NB4 (cell line): ENCODE measurements at regions not wholly inside any gene's neighbourhood (a gene's known extent, or its start where the extent isn't known, plus 50 kb on each side); places are given as distances from the start of the nearest gene placed in this dataset.

Experiments used
- DNase-seq: peaks from one replicate; pipeline ENCODE4 v3.0.0; 2010; ENCODE audit warnings: low read depth
- H3K4me3 ChIP-seq: one replicate; pipeline ENCODE4 v1.5.1; 2011; ENCODE audit warnings: mild to moderate bottlenecking, low read depth, low read length, moderate library complexity
- MYC ChIP-seq: IDR thresholded peaks from 2 replicates; pipeline ENCODE4 v1.6.1; 2011; ENCODE audit warnings: low read depth, low read length
- POLR2A ChIP-seq: IDR thresholded peaks from 2 replicates; pipeline ENCODE4 v1.6.1; 2011; ENCODE audit warnings: mild to moderate bottlenecking; ENCODE audit not compliant: insufficient read length; ENCODE audit errors: extremely low read depth
- TF ChIP-seq, protein P1 (sequence below): IDR thresholded peaks from 2 replicates; pipeline ENCODE4 v1.6.1; 2011; ENCODE audit warnings: low read depth, low read length
- TF ChIP-seq, protein P2 (sequence below): IDR thresholded peaks from one replicate; pipeline ENCODE4 v1.5.1; 2012; ENCODE audit warnings: low read depth, low read length

DNA sequence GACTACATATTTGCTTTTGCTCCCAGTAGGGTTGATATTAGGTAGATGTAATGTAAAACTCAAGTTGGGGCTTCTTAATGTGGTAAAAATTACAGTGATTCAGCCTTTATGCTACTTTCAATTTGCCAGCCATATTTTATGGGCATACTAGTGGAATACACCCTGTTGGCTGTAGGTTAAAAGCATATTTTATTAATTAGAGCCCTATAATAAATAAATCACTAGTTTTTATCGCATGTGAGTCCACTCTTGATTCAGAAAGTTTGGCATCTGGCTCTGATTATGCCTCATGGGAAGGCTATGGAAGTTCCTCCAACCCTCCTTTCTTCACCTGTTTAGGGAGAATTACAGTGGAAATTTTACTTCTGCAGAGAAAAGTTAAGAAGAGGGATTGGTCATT is 390.9 kb downstream of the GATA3 start:
- TF ChIP-seq, protein P1, sequence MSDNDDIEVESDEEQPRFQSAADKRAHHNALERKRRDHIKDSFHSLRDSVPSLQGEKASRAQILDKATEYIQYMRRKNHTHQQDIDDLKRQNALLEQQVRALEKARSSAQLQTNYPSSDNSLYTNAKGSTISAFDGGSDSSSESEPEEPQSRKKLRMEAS = no peak
- no peak for TF ChIP-seq POLR2A
- TF ChIP-seq, protein P2, sequence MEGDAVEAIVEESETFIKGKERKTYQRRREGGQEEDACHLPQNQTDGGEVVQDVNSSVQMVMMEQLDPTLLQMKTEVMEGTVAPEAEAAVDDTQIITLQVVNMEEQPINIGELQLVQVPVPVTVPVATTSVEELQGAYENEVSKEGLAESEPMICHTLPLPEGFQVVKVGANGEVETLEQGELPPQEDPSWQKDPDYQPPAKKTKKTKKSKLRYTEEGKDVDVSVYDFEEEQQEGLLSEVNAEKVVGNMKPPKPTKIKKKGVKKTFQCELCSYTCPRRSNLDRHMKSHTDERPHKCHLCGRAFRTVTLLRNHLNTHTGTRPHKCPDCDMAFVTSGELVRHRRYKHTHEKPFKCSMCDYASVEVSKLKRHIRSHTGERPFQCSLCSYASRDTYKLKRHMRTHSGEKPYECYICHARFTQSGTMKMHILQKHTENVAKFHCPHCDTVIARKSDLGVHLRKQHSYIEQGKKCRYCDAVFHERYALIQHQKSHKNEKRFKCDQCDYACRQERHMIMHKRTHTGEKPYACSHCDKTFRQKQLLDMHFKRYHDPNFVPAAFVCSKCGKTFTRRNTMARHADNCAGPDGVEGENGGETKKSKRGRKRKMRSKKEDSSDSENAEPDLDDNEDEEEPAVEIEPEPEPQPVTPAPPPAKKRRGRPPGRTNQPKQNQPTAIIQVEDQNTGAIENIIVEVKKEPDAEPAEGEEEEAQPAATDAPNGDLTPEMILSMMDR = no peak
- TF ChIP-seq MYC = no peak
- no peak for DNase-seq
- no peak overlapping the region for H3K4me3 ChIP-seq

DNA sequence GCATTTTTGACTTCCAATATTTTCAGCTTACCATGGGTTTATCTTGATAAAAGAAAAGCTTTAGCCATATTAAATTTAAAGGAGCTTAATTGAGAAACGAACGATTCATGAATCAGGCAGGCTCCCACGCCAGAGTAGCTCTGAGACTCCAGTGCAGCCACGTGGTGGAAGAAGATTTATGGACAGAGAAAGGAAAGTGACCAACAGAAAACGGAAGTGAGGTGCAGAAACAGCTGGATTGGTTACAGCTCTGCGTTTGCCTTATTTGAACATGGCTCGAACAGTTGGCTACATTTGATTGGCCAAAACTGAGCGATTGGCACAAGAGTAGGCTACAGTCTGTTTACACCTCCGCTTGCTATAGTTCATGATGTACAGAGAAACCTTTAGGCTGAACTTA is 395.4 kb downstream of the GATA3 start:
- TF ChIP-seq POLR2A = no peak
- no peak for TF ChIP-seq MYC
- TF ChIP-seq, protein P1 = no peak
- TF ChIP-seq, protein P2 = no peak
- no peak overlapping the region for H3K4me3 ChIP-seq
- no peak for DNase-seq

DNA sequence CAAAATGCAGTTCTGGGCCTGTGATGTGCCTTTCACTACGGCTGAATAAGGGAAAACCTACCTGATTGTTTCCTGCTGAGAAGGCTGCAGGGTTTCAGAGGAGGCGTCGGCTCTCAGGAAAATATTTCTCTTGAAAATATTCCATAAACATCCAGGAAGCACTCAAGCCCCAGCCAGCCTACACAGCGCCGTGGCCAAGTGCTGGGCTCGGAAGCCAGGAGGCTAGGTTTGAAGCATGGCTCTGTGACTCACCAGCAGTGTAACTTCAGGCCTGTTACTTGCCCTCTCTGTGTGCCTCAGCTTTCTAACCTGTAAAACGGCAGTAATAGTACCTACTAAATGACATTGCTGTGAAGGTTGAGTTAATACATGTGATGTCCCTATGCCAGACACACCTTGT is 399.1 kb downstream of the GATA3 start:
- TF ChIP-seq, protein P2 = no peak
- TF ChIP-seq POLR2A = no peak
- TF ChIP-seq MYC = no peak
- TF ChIP-seq, protein P1 = no peak
- no peak for DNase-seq
- no peak overlapping the region for H3K4me3 ChIP-seq

DNA sequence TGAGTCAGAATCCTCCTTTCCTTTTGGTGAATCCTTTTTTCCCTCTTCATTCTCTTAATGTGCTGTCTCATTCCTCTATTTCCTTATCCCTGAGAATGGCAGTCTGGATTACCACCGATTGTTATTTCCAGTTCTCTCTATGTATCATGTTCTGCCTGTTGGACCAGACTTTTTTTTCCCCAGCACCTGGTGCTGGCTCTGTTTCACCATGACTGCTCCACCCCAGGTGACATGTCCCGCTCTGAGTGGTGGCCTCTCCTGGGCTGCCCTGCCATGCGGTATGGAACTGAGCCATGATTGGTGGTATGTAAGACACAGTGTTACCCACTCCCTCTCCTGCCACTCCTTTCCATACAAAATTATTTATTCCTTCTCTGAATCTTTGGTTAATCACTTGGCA is 399.9 kb downstream of the GATA3 start:
- DNase-seq = no peak
- TF ChIP-seq, protein P1 = no peak
- TF ChIP-seq MYC = no peak
- TF ChIP-seq, protein P2 = no peak
- no peak for TF ChIP-seq POLR2A
- no peak overlapping the region for H3K4me3 ChIP-seq

DNA sequence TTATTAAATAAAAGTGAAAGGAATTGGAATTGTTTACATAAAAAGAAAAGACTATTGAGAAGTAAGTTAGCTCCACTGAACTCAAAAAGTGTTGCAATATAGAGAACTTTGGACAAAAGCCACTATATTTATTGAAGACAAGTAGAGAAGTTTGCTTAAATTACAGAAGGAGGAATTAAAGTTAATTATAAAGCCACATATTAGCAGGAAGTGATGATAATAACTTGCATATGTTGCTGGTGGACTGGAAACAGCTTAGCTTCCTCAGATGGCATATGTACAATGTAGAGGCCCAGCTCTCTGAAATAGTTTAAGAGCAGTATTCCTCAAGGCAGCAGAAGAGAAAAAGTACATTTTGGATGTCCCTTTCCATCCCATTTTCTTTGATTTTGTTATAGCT is 400.7 kb downstream of the GATA3 start:
- DNase-seq = no peak
- H3K4me3 ChIP-seq = no peak overlapping the region
- TF ChIP-seq, protein P1 = no peak
- TF ChIP-seq POLR2A (no peak), MYC (no peak)
- TF ChIP-seq, protein P2 = no peak

DNA sequence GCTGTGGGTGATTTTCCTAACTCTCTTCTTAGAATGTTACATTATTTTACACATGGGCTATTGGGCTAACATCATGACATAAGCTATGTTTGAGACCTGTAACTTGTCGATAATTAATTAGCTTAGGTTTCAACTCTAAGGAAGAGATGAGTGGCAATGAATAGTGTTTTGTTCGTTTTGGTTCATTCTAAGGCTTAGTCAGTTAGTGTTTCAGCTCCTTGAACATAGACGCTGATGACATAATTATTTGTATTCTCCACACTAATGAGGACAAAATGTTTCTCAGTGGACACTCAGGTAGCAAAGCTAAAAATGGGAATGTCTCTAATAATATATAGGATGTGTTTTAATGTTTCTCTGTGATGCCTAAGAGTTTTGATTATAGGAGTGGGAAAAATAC is 401.9 kb downstream of the GATA3 start:
- TF ChIP-seq, protein P1 = no peak
- TF ChIP-seq, protein P2 = no peak
- no peak for TF ChIP-seq POLR2A
- no peak for TF ChIP-seq MYC
- no peak overlapping the region for H3K4me3 ChIP-seq
- no peak for DNase-seq
